ENCODE measurements at regions not wholly inside any gene's neighbourhood (a gene's known extent, or its start where the extent isn't known, plus 50 kb on each side); places are given as distances from the start of the nearest gene placed in this dataset.

DNA sequence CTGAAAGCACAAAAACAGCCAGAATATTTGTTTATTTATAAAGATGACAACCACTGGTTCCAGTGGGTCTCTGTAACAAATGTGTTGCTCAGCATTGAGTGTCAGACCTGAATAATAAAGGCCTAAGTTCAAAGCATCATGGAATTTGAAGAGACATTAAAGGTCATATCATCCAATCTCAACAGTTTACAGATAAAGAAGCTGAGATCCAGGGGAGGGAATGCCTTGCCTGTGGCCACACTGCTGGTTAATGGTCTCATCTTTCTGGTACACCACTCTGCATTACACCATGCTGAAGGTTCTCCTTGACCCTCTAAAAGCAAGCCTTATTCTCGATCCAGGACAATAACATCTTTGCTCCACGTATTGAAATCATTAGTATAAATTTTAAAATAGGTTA, 446.5 kb upstream of the ACVR2A start:
- TF ChIP-seq, protein P1, sequence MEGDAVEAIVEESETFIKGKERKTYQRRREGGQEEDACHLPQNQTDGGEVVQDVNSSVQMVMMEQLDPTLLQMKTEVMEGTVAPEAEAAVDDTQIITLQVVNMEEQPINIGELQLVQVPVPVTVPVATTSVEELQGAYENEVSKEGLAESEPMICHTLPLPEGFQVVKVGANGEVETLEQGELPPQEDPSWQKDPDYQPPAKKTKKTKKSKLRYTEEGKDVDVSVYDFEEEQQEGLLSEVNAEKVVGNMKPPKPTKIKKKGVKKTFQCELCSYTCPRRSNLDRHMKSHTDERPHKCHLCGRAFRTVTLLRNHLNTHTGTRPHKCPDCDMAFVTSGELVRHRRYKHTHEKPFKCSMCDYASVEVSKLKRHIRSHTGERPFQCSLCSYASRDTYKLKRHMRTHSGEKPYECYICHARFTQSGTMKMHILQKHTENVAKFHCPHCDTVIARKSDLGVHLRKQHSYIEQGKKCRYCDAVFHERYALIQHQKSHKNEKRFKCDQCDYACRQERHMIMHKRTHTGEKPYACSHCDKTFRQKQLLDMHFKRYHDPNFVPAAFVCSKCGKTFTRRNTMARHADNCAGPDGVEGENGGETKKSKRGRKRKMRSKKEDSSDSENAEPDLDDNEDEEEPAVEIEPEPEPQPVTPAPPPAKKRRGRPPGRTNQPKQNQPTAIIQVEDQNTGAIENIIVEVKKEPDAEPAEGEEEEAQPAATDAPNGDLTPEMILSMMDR (IDR thresholded peaks at IDR 0.05): no peak
- TF ChIP-seq EP300 (IDR thresholded peaks at IDR 0.05) (no peak), POLR2AphosphoS5 (IDR thresholded peaks at IDR 0.05) (no peak)
